SK-N-MC (cell line): ENCODE measurements at regions not wholly inside any gene's neighbourhood (a gene's known extent, or its start where the extent isn't known, plus 50 kb on each side); places are given as distances from the start of the nearest gene placed in this dataset.

Experiments
- EZH2 ChIP-seq: fragments of 200-600 bp; sonication (generic); IDR thresholded peaks from one replicate; pipeline ENCODE4 v1.6.1; 2017; ENCODE audit warnings: antibody characterized with exemption
- FOXP2 ChIP-seq: optimal IDR thresholded peaks from 2 replicates; pipeline ENCODE3; 2011; ENCODE audit warnings: mild to moderate bottlenecking, moderate library complexity; ENCODE audit not compliant: insufficient read depth; ENCODE audit errors: extremely low read length, control extremely low read depth
- POLR2AphosphoS5 ChIP-seq: IDR thresholded peaks from 2 replicates; pipeline ENCODE4 v1.6.1; 2012; ENCODE audit warnings: mild to moderate bottlenecking, low read depth, low read length, borderline replicate concordance

DNA sequence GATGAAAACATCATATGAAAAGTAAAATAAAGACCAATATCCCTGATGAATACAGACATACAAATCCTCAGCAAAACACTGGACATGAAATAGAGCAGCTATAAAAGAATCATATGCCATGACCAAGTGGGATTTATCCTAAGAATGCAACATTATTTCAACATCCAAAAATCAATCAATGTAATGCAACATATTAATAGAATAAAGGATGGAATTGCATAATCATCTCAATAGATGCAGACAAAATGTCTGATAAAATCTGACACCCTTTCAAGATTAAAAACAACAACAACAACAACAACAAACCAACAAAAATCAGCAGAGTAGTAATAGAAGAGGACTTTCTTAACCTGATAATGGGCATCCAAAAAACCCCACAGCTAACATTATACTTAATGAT, 63.8 kb upstream of the IL1R1 start:
- no peak for TF ChIP-seq POLR2AphosphoS5
- TF ChIP-seq EZH2 = no peak
- TF ChIP-seq FOXP2 = no peak
